Nephron (organoid): ENCODE measurements at regions not wholly inside any gene's neighbourhood (a gene's known extent, or its start where the extent isn't known, plus 50 kb on each side); places are given as distances from the start of the nearest gene placed in this dataset.

Experiments used
- H3K27ac Mint-ChIP-seq, 3 experiments: 2 replicates each; pipeline ENCODE4 v1.8.0; 2020; ENCODE audit warnings: mixed read lengths in 3 of 3, mild to moderate bottlenecking in 2 of 3, moderate library complexity in 1 of 3
- H3K27me3 Mint-ChIP-seq: 2 replicates; pipeline ENCODE4 v1.8.0; 2021; ENCODE audit warnings: low read depth, mild to moderate bottlenecking, moderate library complexity, mixed read lengths
- H3K36me3 Mint-ChIP-seq: 2 replicates; pipeline ENCODE4 v1.8.0; 2020; ENCODE audit warnings: low read depth, mixed read lengths
- H3K4me1 Mint-ChIP-seq: 2 replicates; pipeline ENCODE4 v1.8.0; 2020; ENCODE audit warnings: mixed read lengths
- H3K4me3 Mint-ChIP-seq, 3 experiments: 2 replicates each; pipeline ENCODE4 v1.8.0; 2020; ENCODE audit warnings: mild to moderate bottlenecking in 3 of 3, mixed read lengths in 3 of 3, moderate library complexity in 2 of 3
- H3K9me3 Mint-ChIP-seq: 2 replicates; pipeline ENCODE4 v1.8.0; 2020; ENCODE audit warnings: mixed read lengths
- TF ChIP-seq, protein P1 (sequence below), 3 experiments: fragments of 200-600 bp; sonication (generic); IDR thresholded peaks; one replicate each; pipeline ENCODE4 v1.5.0; 2021; ENCODE audit warnings: antibody characterized with exemption in 3 of 3; ENCODE audit not compliant: unreplicated experiment in 3 of 3

DNA sequence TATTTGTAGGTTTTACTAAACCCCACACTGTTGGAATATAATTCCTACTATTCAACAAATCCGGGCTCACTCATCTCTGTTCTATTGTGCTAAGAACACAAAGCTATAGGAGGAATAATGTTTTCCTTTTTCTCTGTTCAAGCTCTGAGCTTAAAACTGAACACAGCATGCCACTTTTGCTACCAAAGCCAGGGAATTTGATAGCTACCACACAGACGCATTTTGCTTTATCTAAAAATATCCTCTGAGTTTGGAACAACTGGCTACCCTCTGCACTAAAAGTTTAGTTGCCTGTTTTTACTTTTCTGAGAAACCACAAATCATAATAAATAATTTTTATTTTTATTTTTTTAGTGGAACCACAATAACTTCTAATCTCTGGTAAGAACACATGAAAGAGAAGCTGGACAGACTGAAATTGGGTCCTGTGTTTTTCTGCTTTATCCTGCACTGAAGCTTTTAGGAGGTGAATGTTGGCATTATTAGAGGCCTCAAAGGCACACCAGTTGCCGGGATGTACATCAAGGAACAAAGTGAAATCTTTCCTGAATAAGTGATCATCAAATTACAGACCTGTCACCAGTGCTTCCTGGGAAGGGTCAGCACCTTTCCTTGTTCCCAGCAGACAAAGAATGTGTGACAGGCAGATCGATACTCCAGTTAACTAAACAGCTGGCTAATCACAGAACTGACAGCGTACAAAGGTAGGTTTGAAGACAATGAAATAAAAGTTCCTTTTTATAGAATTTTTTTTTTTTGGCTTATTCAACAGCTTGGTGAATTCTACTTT, 523.2 kb upstream of the TENM4 start:
- Mint-ChIP-seq H3K27ac (peak overlapping the region; percentile 22 to 71 (median 54)), H3K9me3 (peaks cover 14% of the 10 kb centered on the region), H3K4me1 (peaks cover 23% of the 10 kb centered on the region), H3K27me3 (no peaks in the 10 kb centered on the region), H3K4me3 (peak overlapping the region in 2 of 3 experiments; percentile 42 to 86), H3K36me3 (peaks cover 8% of the 10 kb centered on the region)
- TF ChIP-seq, protein P1, sequence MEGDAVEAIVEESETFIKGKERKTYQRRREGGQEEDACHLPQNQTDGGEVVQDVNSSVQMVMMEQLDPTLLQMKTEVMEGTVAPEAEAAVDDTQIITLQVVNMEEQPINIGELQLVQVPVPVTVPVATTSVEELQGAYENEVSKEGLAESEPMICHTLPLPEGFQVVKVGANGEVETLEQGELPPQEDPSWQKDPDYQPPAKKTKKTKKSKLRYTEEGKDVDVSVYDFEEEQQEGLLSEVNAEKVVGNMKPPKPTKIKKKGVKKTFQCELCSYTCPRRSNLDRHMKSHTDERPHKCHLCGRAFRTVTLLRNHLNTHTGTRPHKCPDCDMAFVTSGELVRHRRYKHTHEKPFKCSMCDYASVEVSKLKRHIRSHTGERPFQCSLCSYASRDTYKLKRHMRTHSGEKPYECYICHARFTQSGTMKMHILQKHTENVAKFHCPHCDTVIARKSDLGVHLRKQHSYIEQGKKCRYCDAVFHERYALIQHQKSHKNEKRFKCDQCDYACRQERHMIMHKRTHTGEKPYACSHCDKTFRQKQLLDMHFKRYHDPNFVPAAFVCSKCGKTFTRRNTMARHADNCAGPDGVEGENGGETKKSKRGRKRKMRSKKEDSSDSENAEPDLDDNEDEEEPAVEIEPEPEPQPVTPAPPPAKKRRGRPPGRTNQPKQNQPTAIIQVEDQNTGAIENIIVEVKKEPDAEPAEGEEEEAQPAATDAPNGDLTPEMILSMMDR (IDR thresholded peaks at IDR 0.05; ENCODE audit: unreplicated experiment in 3 of 3), result no peak

DNA sequence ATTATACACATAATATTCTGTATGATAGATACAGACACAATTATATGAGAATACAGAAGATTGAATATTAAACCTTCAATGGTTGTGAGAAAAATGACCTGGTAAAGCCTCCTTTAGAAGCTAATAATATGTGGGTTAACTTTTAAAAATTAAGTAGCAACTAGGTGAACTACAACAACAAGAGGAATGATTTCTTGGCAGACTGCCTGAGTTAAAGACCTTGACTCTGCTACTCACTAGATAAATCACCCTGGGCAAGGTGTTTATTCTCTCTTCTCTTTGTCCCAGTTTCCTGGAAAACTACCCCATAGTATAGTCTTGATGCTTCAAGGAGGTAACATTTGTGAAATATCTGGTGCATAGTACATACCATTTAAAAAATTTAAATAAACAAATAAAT, 519.6 kb upstream of the TENM4 start:
- peaks cover 22% of the 10 kb centered on the region for H3K4me1 Mint-ChIP-seq
- H3K9me3 Mint-ChIP-seq, result peaks cover 30% of the 10 kb centered on the region
- TF ChIP-seq, protein P1 (IDR thresholded peaks at IDR 0.05; ENCODE audit: unreplicated experiment in 3 of 3), result no peak
- no peaks in the 10 kb centered on the region for H3K27me3 Mint-ChIP-seq
- H3K36me3 Mint-ChIP-seq, result peaks cover 14% of the 10 kb centered on the region
- H3K27ac Mint-ChIP-seq, result no peak overlapping the region
- no peak overlapping the region for H3K4me3 Mint-ChIP-seq

DNA sequence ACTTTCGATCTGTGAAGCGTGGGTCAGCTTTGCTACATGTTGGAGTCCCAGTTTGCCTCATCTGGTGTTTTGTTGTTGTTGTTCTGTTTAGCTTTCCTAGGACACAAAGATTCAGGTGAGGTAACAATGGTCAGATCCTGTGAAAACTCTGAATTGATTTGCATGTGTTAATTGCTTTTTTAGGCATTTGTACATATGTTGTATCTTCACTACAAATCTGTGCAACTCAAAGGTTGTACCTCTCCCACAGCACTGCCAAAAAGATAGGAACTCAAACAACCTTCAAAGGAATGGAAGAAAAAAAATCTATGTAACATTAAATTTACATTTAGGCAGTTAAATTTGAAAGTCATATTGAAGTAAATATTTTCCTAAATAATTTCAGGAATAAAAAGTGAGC, 518.5 kb upstream of the TENM4 start:
- peaks cover 28% of the 10 kb centered on the region for H3K4me1 Mint-ChIP-seq
- no peak overlapping the region for H3K27ac Mint-ChIP-seq
- TF ChIP-seq, protein P1 (IDR thresholded peaks at IDR 0.05; ENCODE audit: unreplicated experiment in 3 of 3), result no peak
- no peaks in the 10 kb centered on the region for H3K27me3 Mint-ChIP-seq
- H3K9me3 Mint-ChIP-seq, result peaks cover 30% of the 10 kb centered on the region
- peaks cover 14% of the 10 kb centered on the region for H3K36me3 Mint-ChIP-seq
- no peak overlapping the region for H3K4me3 Mint-ChIP-seq

DNA sequence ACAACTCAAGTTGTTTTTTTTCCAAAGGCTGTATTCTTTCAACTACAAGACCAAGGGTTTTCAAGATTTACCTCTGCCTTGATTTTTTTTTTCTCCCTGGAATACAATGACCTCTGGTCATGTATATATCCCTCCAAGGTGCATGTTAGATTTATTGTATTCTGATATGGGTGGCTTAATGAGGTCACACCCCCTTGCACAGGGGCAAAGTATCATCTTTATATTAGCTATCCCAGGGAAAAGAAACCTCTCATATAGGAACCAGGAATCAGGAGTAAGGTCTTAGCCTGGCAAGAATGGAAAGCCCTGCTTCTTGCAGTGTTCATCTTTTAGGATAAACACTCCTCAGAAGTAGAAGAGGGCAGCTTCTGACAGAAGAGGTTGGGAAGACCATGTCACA, 516.9 kb upstream of the TENM4 start:
- H3K27ac Mint-ChIP-seq, result no peak overlapping the region
- H3K4me3 Mint-ChIP-seq, result no peak overlapping the region
- peaks cover 14% of the 10 kb centered on the region for H3K36me3 Mint-ChIP-seq
- H3K9me3 Mint-ChIP-seq, result peaks cover 30% of the 10 kb centered on the region
- H3K4me1 Mint-ChIP-seq, result peaks cover 17% of the 10 kb centered on the region
- TF ChIP-seq, protein P1 (IDR thresholded peaks at IDR 0.05; ENCODE audit: unreplicated experiment in 3 of 3), result no peak
- no peaks in the 10 kb centered on the region for H3K27me3 Mint-ChIP-seq

DNA sequence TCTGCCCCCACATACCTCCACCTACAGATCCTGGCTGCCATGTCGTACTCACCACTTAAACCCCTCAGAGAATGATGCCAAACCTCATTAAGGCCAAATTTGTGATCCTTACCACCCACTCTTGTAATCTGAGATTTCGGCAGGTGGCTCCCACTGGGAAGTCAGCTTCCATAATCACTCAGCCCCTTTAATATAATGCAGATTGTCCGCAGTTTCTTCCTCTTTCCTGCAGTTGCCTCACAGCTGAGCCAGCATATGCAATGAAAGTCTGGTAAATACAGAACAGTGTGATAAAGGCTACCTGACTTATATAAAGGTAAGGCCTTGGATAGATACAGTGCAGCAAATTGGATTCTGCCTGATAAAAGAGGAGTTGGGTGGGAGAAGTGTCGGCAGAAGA, 515.2 kb upstream of the TENM4 start:
- Mint-ChIP-seq H3K9me3 (peaks cover 30% of the 10 kb centered on the region), H3K27me3 (peaks cover 4% of the 10 kb centered on the region), H3K4me1 (peaks cover 17% of the 10 kb centered on the region), H3K36me3 (peaks cover 14% of the 10 kb centered on the region), H3K27ac (no peak overlapping the region), H3K4me3 (peak overlapping the region in 1 of 3 experiments; percentile 50)
- TF ChIP-seq, protein P1 (IDR thresholded peaks at IDR 0.05; ENCODE audit: unreplicated experiment in 3 of 3), result no peak

DNA sequence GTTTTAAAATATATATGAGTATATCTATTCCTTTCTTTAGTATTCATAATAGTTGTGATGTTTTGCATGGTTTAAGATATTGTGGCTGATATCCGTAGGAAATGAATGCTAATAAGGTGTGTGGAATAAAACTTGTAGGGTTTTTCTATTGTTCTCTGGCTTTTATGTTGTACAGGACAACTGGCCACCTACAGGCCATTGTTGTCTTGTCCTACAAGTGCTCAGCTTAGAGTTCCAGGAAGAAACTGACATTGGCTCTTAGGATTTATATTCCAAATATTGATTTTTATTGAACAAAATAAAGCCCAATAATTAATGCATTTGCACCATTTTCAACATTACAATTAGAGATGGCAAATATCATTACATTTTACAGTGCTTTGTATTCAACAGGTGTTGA, 512.8 kb upstream of the TENM4 start:
- Mint-ChIP-seq H3K4me3 (no peak overlapping the region), H3K9me3 (peaks cover 14% of the 10 kb centered on the region), H3K4me1 (peaks cover 17% of the 10 kb centered on the region), H3K27ac (no peak overlapping the region), H3K27me3 (peaks cover 4% of the 10 kb centered on the region), H3K36me3 (peaks cover 3% of the 10 kb centered on the region)
- TF ChIP-seq, protein P1 (IDR thresholded peaks at IDR 0.05; ENCODE audit: unreplicated experiment in 3 of 3), result no peak
